ENCODE measurements at regions not wholly inside any gene's neighbourhood (a gene's known extent, or its start where the extent isn't known, plus 50 kb on each side); places are given as distances from the start of the nearest gene placed in this dataset.
"Not testable (repeated sequence)": the region's sequence is repeated elsewhere in the genome, so short reads cannot be mapped to it uniquely, and the experiment has no call there.

DNA sequence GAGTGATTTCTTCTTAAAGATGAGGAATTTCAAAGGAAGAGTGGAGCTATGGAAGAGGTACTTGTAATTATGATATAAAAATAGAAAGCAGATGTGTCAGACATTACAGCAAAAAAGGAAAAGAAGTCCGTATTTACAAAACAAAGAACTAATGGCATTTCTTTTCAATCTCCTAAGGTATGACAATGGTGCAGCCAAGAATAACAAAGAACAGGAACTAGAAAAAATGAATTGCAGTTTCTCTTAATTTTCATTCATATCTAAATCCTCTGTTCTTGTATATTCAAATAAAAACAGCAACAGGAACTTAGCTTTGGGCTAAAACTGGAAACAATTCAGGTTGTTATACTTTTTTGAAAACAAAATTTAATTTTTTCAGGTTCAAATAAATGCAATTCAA lies 105.1 kb downstream of the SPRY1 start:
- no peak for DNase-seq

DNA sequence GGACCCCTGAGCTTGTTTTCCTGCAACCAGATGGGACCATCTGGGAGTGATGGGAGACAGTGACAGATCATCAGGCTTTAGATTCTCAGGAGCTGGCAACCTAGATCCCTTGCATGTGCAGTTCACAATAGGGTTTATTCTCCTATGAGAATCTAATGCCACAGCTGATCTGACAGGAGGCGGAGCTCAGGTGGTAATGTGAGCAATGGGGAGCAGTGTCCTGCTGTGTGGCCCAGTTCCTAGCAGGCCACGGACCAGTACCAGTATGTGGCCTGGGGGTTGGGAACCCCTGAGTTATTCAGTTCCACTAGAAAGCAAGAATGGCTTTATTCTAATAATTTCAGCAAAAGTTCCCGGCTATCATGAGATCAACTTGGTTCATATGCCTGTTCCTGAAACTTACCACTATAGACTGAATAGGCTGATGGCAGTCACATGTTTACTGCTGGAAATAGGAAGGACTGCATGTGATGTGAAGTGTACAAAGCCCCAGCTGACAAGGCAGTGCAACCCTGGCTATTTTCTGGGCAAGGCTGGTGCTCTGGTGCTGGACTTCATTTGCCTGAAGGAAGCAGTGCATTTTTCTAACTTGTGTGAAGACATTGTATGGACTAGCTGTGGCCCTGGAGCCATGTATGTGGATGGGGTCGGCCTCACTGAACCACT lies 107.2 kb downstream of the SPRY1 start:
- DNase-seq, result no peak

DNA sequence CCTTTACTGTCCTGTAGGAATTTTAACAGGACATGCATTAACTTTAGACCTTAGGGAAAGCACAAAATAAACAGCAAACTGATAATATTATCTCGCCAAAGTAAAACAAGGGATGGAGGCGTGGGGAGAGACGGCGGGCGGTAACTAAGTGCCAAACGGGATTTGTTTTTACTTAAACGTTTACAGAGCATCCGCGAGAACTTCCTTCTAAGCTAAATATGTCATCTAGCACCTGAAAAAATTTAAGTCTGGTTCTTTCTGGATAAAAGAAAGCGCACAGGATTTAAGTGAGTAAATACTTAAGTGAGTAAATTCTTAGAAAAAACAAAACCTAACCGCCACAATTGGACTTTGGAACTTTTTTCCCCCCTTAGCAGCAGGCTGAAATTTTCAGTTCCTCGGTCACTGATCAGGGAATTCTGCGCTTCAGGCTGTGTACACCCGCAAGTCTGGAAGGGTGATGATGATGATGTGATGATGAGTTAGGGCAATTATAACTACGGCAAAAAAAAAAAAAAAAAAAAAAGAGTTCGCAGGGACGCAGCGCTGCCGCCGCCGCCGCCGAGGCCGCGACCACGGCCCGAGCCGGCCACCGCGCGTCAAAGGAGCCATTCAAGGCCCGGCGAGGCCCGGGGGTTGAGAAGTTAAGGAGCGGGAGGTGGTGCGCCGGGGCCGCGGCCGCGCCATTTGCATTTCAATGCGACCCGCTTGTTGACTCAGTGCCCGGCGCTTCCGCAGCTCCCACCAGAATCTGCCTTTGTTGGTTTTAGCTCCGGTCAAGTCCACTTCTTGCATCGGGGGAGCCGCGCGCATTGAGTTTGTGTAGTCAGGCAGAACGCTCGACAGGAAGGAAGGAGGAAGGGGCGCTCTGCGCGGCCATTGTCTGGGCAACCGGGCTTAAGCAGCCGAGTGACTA lies 108.8 kb downstream of the SPRY1 start:
- no peak for DNase-seq

DNA sequence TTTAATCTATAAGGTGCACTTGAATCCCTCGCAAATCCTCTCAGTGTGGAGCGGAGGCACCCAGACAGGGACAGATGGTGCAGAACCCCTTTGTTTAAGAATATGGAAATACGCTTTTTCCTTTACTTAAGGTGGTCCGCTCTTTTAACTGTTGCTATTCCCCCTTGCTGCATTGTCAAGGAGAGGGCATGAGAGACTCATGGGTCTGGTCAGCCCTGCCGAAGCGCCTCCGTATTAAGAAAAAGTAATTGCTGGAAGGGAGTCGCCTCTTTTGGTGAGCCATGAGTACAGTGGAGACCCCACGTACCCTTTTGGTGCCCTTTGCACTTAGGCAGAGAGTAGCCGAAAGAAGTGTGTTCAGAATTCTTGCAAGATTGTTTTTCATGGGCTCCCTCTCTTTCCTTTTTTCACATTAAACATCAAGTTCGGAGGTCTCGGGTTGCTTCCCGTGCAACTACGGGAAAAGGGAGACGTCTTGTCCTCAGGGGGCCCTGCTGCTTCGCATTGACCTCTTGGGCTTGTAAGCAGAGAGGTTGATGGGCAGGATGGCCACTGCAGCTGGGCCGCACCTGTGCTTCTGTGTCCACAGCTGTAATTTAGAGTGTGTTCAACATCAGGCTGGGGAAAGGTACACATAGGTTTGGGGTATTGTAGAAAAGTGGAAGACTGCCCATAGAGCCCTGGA lies 109.6 kb downstream of the SPRY1 start:
- no peak for DNase-seq

DNA sequence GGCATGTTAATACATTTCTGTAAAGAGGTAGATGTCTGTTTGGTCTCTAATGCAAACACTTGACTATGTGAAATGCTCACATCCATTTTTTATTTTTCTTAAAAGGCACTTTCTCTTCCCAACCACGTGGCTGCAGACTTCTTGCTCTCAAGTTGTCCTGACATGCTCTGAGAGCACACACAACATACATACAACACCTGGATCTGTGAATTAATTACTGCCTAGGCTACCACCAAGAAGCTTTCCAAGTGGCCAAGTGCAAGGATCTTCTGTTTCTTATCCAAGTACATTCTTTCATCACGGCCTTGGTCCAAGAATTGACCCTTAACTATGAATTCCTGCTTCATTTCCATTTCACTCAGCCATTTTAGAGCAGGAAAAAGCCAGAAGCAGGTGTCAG lies 110.8 kb downstream of the SPRY1 start:
- no peak for DNase-seq

DNA sequence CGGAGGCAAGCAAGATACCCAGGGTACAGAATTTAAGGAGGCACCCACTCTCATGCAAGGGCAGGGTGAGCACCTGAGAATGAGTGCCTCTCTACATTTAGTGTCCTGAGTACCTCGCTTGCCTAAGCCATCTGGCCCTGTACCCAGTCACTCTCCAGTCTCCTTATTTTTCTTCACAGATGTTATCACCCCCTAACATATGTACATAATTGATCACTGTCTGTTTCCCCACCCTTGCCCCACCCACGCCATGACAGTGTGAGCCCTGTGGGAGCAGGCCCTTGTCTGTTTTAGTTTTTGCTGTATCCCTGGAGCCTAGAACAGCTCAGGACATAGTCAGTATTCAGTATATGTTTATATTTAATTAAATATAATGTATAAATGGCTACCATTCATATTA lies 113.6 kb downstream of the SPRY1 start:
- no peak for DNase-seq

DNA sequence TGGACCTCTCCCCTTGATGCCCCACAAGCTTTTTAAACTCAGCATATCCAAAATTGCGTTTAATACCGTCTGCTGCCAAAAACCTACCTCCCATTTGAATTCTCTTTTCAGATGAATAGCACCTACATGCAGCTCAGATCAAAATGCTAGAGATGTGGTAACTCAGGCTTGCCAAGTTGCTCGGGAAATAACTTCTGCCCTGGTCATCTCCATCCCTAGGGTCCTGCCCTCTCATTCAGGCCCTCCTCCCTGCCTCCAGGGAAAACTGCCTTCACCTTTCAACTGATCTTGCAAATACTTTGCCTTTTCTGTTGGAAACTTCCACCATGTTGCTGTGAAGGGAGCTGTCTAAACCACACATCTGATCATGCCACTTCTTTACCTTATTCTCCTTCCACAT lies 114.1 kb downstream of the SPRY1 start:
- DNase-seq, result no peak

DNA sequence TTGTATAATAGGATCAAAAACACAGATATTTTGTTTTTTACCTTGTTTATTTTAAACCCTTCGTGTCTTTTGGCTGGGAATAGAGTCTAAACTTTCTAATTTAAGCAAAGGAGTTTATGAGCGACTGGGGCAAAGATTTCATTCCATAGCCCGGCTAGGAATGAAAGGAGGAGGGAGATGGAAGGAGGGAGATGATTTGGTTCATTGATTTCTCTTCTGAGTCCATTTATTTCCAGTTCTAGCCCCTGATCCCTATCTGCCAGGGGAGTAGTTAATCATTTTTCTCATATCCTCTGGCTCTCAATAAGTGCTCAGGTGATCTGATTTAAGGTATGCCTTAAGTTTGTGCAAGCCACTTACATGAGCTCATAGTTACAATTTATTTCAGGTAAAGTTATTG lies 120.0 kb downstream of the SPRY1 start:
- no peak for DNase-seq

DNA sequence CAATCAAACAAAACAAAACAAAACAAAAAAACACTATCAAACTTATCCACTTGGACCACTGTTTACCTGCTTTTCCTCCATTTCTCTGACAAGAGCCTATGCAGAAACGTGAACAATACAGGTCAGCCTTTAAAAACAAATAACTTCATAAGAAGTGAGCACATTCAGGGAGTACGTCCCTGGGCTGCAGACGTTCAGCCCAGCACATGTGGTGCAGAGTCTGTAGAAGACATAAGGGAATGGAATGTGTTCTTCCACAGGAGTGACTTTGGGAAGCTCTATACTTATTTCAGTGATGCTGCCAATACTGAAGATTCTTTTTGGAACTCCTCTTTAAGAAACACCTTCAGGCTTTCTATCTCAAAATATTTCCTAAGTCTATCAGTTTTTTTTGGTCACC lies 120.6 kb downstream of the SPRY1 start:
- no peak for DNase-seq

DNA sequence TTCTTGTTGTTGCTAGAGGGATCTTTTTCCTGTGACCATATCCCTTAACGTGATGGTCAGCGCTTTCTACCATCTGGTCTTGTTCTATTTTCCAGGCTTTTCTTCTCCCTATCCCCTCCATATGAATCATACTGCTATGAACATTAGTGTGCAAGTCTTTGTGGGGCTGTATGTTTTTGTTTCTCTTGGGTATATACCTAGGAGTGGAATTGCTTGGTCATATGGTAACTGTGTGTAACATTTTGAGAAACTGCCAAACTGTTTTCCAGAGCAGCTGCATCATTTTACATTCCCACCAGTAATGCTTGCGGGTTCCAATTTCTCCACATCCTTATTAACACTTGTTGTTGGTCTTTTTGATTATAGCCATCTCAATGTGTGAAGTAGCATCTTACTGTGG lies 121.4 kb downstream of the SPRY1 start:
- DNase-seq, result no peak

DNA sequence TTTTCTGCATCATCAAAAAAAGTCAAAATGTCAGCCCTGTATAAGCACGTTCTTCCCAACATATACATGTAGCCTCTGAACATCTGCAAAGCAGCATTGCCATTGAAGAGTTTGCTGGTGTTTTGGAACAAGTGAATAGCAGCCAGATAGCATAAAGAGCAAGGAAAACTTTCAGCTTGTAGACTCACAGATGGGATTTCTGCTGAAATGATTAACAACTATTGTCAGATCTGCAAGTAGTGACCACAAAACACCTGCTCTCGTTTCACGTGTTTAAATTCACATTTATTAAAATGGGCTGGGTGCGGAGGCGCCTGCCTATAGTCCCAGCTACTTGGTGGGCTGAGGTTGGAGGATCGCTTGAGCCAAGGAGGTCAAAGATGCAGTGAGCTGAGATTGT lies 123.7 kb downstream of the SPRY1 start:
- DNase-seq, result no peak

DNA sequence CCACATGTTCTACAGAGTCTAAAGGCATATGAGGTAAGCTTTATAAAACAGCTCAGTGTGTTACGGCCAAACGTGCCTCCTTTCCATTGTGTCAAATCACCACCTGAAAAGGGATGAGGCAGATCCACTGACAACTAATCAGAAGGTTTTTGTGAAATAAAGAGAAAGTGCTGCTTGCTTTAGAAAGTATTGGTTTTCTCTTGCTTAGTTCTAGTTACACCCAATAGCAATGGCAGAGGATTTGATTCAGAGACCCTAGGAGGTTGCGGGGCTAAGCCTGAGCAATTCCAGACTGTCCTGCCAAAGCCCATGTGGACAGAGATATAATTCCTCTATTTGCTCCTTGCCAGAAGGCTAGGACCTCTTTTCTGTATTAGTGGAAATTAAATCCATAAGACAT lies 125.5 kb downstream of the SPRY1 start:
- DNase-seq, result no peak

DNA sequence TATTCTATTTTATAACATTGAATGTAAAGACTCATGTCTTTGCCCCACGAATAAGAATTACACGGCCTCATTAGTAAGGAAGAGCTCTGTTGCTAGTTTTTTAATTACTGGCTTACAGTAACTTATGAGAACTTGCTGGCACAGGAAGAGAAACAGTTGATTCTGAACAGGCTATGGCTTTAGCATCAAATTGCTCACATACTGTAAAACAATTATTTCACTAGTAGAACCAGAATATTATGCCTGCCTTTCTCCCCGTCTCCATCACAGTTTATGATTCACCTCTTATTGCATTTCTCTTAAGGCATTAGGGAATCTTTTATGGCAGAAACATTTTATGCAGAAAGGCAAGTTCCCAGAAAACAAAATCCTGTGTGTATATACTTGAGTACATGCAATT lies 126.1 kb downstream of the SPRY1 start:
- DNase-seq, result no peak

DNA sequence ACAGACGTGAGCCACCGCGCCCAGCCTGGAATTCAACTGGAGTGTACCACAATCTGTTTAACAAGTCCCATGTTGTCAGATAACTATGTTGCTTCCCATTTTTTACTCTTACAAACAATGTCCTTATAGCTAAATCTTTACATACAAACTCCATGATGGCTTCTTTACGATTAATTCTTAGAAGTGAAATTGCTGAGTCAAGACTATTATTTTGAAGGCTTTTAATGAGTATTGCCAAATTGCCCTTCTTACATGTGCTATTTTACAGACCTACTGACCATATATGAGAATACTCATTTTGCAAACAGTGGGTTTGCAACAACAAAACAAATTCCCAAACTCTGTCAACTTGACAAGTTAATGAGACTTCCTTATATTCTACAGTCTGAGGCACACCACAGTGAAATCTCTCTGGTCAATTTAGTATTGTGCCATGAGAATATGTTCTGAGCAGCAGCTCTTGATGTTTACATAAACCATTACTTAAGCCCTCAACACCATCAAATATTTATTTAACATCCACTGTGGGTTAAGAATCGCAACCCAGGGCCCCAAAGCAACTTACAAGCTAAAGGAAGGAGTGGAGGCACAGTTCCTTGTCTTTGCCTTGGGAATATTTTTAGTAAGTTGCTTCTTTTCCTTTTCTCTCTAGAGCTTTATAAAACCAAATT lies 128.5 kb downstream of the SPRY1 start:
- no peak for DNase-seq

DNA sequence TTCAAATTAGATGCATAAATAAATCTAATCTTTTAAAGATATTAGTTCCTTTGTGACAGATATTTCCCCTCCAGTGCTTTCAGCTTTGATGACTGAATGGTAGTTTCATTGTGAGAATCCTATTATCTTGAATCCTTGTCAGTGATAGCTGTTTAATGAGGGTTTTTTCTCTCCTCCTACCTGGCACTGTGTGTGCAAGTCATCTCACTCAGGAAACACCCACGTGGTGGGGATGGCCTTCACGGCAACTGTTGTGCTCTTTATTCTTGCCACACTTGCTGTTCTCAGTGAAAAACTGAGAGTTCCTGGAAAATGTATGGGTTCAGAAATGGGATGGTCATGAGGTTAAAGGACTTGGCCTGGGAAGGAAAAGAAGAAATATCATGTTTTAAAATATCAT lies 129.9 kb downstream of the SPRY1 start:
- DNase-seq, result no peak

DNA sequence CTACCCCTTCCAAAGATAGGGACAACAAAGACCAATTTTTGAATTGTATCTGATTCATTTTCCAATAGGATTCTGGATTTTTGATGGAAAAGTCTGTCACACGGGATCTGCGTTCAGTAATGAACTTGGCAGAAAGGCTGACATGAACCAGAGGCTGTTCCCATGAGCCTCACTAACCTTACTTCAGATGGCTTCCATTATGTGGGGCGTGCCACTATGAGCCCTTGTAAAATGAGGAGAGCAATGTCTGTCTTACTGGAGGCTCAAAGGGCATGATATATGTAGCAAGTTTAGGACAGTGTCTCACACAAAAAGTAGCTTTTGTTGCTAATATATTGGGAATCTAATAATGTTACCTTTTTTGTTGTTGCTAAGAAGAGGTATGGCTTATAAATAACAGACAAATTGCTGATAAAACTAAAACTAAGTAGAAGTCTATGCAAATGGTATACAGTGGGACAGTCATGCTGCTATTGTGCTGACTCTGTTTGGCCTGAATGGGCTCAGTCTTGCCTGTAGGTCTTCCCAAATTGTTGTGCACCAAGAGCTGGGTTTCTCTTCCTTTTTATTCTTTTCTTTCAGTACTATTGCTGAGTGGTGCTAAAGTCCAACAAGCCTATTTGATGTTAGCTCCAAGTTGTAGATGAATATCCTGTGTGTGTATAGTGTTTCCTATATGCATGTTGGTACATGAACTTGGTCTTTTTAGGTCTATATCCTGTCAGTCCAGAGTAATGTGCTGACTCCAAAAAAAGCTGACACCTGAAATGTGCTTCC lies 132.1 kb downstream of the SPRY1 start:
- no peak for DNase-seq

DNA sequence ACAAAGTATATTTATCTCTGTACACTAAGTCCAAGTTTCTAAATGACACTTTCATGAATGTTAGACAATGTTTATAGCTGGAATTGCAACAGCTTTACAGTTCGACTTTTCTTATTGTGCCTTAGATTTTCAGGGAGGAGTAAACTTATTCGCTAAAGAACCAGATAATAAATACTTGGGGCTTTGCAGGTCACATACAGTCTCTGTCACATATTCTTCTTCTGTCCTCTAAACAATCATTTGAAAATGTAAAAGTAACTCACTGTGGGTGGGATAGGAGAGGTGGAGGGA lies 132.6 kb downstream of the SPRY1 start:
- no peak for DNase-seq

DNA sequence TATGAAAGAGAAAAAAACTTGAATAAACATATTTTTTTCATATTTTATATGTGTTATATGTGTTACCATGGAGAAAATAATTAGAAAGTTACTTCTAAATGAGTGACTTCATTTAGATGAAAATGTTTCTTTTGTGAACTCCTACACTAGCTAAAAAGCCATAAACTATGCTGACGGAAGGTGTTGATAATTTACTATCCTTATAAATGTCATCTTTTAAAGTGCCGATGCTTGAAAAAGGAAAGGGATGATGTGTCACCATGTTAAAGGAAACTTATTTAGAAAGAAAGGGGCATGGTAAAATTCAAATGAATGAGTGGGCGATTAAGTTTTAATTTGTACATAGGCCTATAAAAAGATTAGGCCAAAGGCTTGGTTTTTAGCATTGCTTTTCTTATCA lies 133.8 kb downstream of the SPRY1 start:
- DNase-seq, result no peak

DNA sequence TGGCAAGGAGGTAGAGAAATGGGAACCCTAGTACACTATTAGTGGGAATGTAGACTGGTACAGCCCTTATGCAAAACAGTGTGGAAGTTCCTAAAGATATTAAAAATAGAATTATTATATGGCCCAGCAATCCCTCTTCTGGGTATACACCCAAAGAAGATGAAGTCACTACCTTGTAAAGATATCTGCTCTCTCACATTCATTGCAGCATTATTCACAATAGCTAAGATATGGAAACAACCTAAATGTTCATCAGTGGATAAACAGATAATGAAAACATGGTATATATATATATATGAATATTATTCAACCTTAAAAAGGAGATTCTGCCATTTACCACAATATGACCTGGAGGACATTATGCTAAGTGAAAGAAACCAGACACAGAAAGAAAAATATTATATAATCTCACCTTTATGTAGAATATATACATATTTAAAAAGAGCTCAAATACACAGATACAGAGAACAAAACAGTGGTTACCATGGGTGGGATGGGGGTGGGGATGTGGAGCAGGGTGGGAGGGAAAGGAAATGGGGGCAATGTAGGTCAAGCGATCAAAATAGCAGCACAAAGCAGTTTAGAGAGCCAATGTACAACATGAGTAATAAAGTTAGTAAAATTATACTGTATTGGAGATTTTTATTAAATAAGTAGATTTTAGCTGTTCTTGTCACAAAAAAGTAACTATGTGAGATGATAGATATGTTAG lies 138.6 kb downstream of the SPRY1 start:
- no peak for DNase-seq

DNA sequence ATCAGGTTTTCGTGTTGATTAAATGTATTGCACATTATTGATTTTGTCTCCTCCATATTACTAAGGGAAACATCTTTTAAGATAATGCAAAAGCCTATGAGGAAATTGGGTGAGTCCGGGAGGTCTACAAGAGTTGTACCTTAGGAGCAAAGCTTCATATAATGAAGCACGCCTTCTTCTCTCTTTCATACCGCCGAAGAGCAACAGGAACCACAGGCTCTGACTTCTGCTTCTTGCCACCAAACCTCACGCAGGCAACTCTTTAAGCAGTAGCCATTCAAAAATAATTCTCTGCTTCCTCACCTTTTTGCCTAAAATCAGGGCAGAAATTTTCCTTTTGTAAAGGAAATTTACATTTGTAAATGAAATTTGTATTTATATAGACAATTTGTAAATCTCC lies 139.6 kb downstream of the SPRY1 start:
- no peak for DNase-seq

DNA sequence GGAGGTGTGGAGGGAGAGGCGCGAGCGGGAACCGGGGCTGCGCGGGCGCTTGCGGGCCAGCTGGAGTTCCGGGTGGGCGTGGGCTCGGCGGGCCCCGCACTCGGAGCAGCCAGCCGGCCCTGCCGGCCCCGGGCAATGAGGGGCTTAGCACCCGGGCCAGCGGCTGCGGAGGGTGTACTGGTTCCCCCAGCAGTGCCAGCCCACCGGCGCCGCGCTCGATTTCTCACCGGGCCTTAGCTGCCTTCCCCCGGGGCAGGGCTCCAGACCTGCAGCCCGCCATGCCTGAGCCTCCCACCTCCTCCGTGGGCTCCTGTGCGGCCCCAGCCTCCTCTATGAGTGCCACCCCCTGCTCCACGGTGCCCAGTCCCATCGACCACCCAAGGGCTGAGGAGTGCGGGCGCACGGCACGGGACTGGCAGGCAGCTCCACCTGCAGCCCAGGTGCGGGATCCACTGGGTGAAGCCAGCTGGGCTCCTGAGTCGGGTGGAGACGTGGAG lies 141.4 kb downstream of the SPRY1 start:
- not testable (repeated sequence) for DNase-seq
